MM.1S (cell line): ENCODE measurements at regions not wholly inside any gene's neighbourhood (a gene's known extent, or its start where the extent isn't known, plus 50 kb on each side); places are given as distances from the start of the nearest gene placed in this dataset.

ENCODE experiments used
- DNase-seq: peaks from one replicate; pipeline ENCODE4 v3.0.0-alpha.2; 2015
- H2AFZ ChIP-seq: fragments of 300-600 bp; sonication (generic); 2 replicates; pipeline ENCODE4 v1.6.0; 2016; ENCODE audit warnings: antibody characterized with exemption, low read length
- H3F3A ChIP-seq: fragments of 300-600 bp; sonication (generic); 2 replicates; pipeline ENCODE4 v1.6.1; 2016; ENCODE audit warnings: mild to moderate bottlenecking, antibody characterized with exemption, low read length, moderate library complexity, mixed read lengths; ENCODE audit not compliant: insufficient read depth
- H3K27ac ChIP-seq: fragments of 300-600 bp; sonication (generic); 2 replicates; pipeline ENCODE4 v1.5.1; 2016; ENCODE audit warnings: mild to moderate bottlenecking, low read length
- H3K27me3 ChIP-seq: fragments of 300-600 bp; sonication (generic); replicated peaks from 2 replicates; pipeline ENCODE4 v1.6.0; 2016; ENCODE audit warnings: low read length; ENCODE audit not compliant: insufficient read depth
- H3K36me3 ChIP-seq: fragments of 300-600 bp; sonication (generic); replicated peaks from 2 replicates; pipeline ENCODE4 v1.6.1; 2016; ENCODE audit warnings: mild to moderate bottlenecking, low read length, mixed read lengths; ENCODE audit not compliant: insufficient read depth
- H3K4me1 ChIP-seq: fragments of 300-600 bp; sonication (generic); 2 replicates; pipeline ENCODE4 v1.6.1; 2016; ENCODE audit warnings: low read length, mixed read lengths
- H3K4me2 ChIP-seq: fragments of 300-600 bp; sonication (generic); 2 replicates; pipeline ENCODE4 v1.6.0; 2016; ENCODE audit warnings: low read depth, low read length
- H3K4me3 ChIP-seq: fragments of 300-600 bp; sonication (generic); 2 replicates; pipeline ENCODE4 v1.5.1; 2016; ENCODE audit warnings: low read length, mixed read lengths
- H3K79me2 ChIP-seq: fragments of 300-600 bp; sonication (generic); 2 replicates; pipeline ENCODE4 v1.6.1; 2016; ENCODE audit warnings: mixed run types, low read length, mixed read lengths
- H3K9ac ChIP-seq: fragments of 300-600 bp; sonication (generic); 2 replicates; pipeline ENCODE4 v1.6.1; 2016; ENCODE audit warnings: low read length, mixed read lengths
- H3K9me2 ChIP-seq: fragments of 300-600 bp; sonication (generic); replicated peaks from 2 replicates; pipeline ENCODE4 v1.6.1; 2016; ENCODE audit warnings: mild to moderate bottlenecking, low read length, mixed read lengths; ENCODE audit not compliant: insufficient read depth
- H3K9me3 ChIP-seq: fragments of 300-600 bp; sonication (generic); replicated peaks from 2 replicates; pipeline ENCODE4 v1.6.1; 2016; ENCODE audit warnings: mild to moderate bottlenecking, low read length, mixed read lengths; ENCODE audit not compliant: insufficient read depth
- H4K20me1 ChIP-seq: fragments of 300-600 bp; sonication (generic); 2 replicates; pipeline ENCODE4 v1.6.1; 2016; ENCODE audit warnings: mild to moderate bottlenecking, low read length, moderate library complexity, mixed read lengths; ENCODE audit not compliant: insufficient read depth
- EZH2 ChIP-seq: fragments of 300-600 bp; sonication (generic); optimal IDR thresholded peaks from 2 replicates; pipeline ENCODE3; 2017; ENCODE audit warnings: low read depth, mild to moderate bottlenecking, antibody characterized with exemption, low read length, mixed read lengths
- EZH2phosphoT487 ChIP-seq: fragments of 300-600 bp; sonication (generic); IDR thresholded peaks from 2 replicates; pipeline ENCODE4 v1.6.1; 2018; ENCODE audit warnings: antibody characterized with exemption, low read length
- TF ChIP-seq, protein P1 (sequence below): fragments of 300-600 bp; sonication (generic); IDR thresholded peaks from 2 replicates; pipeline ENCODE4 v1.5.1; 2016; ENCODE audit warnings: antibody characterized with exemption, low read length, mixed read lengths

DNA sequence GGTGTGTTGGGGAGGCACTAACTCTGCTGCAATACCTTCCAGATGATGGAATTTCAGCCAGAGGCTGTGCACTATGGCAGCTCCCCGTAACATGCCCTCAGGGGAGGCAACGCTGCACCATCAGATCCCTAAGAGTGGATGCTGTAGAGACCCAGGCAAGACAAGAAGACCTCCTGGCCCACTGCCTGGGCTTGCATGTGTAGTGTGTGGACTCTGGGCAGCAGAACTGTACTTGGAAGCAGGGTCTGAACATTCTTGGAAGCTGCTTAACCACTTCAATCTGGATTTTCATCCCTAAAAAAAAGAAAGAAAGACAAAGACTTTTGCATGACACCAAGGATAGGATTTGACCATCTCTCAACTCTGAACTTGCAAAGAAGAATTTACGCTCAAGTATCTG, 297.5 kb upstream of the NRP1 start:
- no peaks in the 10 kb centered on the region for H4K20me1 ChIP-seq
- H3K4me2 ChIP-seq, result no peak overlapping the region
- no peak for DNase-seq
- H3K27me3 ChIP-seq, result no peaks in the 10 kb centered on the region
- H3K27ac ChIP-seq, result no peak overlapping the region
- no peaks in the 10 kb centered on the region for H3F3A ChIP-seq
- H3K9ac ChIP-seq, result no peak overlapping the region
- no peaks in the 10 kb centered on the region for H3K36me3 ChIP-seq
- H3K79me2 ChIP-seq, result no peaks in the 10 kb centered on the region
- no peak overlapping the region for H3K4me3 ChIP-seq
- no peak overlapping the region for H2AFZ ChIP-seq
- H3K4me1 ChIP-seq, result no peaks in the 10 kb centered on the region
- TF ChIP-seq EZH2phosphoT487 (no peak), EZH2 (no peak)
- TF ChIP-seq, protein P1, sequence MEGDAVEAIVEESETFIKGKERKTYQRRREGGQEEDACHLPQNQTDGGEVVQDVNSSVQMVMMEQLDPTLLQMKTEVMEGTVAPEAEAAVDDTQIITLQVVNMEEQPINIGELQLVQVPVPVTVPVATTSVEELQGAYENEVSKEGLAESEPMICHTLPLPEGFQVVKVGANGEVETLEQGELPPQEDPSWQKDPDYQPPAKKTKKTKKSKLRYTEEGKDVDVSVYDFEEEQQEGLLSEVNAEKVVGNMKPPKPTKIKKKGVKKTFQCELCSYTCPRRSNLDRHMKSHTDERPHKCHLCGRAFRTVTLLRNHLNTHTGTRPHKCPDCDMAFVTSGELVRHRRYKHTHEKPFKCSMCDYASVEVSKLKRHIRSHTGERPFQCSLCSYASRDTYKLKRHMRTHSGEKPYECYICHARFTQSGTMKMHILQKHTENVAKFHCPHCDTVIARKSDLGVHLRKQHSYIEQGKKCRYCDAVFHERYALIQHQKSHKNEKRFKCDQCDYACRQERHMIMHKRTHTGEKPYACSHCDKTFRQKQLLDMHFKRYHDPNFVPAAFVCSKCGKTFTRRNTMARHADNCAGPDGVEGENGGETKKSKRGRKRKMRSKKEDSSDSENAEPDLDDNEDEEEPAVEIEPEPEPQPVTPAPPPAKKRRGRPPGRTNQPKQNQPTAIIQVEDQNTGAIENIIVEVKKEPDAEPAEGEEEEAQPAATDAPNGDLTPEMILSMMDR, result no peak
- H3K9me2 ChIP-seq, result no peaks in the 10 kb centered on the region
- H3K9me3 ChIP-seq, result no peaks in the 10 kb centered on the region

DNA sequence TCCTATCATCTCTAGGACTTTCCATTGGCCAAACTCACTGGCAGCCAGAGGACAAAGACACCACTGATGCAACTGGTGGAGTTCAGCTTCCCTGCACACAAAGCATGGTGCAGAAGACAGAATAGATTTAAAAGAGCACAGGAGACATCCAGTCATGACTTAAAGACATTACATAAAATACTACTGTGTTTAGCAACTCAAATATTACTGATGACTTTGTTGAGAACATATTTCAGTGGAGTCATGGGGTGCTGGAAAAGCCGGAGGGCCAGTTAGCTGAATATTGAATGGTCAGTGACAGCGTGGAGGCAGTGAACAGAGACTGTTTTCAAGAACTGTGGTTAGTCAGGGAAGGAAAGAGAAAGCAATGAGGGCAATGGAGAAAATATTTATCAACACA, 296.3 kb upstream of the NRP1 start:
- no peak for TF ChIP-seq EZH2phosphoT487
- TF ChIP-seq EZH2, result no peak
- TF ChIP-seq, protein P1, result no peak
- Histone ChIP-seq H3K4me3 (no peak overlapping the region), H3K4me1 (no peaks in the 10 kb centered on the region), H3K27me3 (no peaks in the 10 kb centered on the region), H3K36me3 (no peaks in the 10 kb centered on the region), H3K4me2 (no peak overlapping the region), H3F3A (no peaks in the 10 kb centered on the region), H3K79me2 (no peaks in the 10 kb centered on the region), H4K20me1 (no peaks in the 10 kb centered on the region), H2AFZ (no peak overlapping the region), H3K27ac (no peak overlapping the region), H3K9me3 (no peaks in the 10 kb centered on the region), H3K9me2 (no peaks in the 10 kb centered on the region), H3K9ac (no peak overlapping the region)
- DNase-seq, result no peak

DNA sequence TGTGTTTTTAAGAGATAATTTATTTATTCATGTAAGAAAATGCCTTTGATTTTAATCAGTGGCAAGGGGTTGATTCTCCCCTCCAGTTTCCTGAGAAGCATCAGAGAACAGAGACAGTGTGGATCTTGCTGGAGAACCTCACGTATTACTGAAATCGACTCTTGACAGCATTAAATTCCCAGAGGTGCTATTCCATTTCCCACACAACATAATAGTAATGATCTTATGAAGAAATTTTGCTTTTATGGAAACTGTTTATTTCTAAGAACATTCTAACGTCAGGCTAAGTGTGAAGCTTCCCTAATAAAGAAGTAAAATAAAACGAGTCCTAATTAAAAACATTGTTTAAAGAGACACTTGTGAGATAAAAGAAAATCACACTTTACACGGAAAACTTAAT, 293.1 kb upstream of the NRP1 start:
- H2AFZ ChIP-seq, result no peak overlapping the region

More for the DNA sequence above, 293.1 kb upstream of the NRP1 start:
- Histone ChIP-seq H3K4me2 (no peak overlapping the region), H3K4me3 (no peak overlapping the region), H3K36me3 (no peaks in the 10 kb centered on the region), H3F3A (no peaks in the 10 kb centered on the region), H3K9me3 (no peaks in the 10 kb centered on the region), H3K9ac (no peak overlapping the region), H3K79me2 (no peaks in the 10 kb centered on the region), H4K20me1 (no peaks in the 10 kb centered on the region), H3K27ac (no peak overlapping the region), H3K9me2 (no peaks in the 10 kb centered on the region), H3K4me1 (no peaks in the 10 kb centered on the region), H3K27me3 (no peaks in the 10 kb centered on the region)
- TF ChIP-seq EZH2 (no peak), EZH2phosphoT487 (no peak)
- TF ChIP-seq, protein P1, result no peak
- no peak for DNase-seq
